PC-3 (cell line): ENCODE measurements at regions not wholly inside any gene's neighbourhood (a gene's known extent, or its start where the extent isn't known, plus 50 kb on each side); places are given as distances from the start of the nearest gene placed in this dataset.

Experiments
- CTCF ChIP-seq: fragments of 300-600 bp; sonication (generic); conservative IDR thresholded peaks from 2 replicates; pipeline ENCODE4 v1.5.1; 2017; ENCODE audit warnings: antibody characterized with exemption, low read depth, mild to moderate bottlenecking, low read length
- EZH2 ChIP-seq: fragments of 300-600 bp; sonication (generic); IDR thresholded peaks from one replicate; pipeline ENCODE4 v1.6.1; 2017; ENCODE audit warnings: antibody characterized with exemption, mild to moderate bottlenecking, low read length; ENCODE audit not compliant: unreplicated experiment
- EZH2phosphoT487 ChIP-seq: fragments of 300-600 bp; sonication (generic); IDR thresholded peaks from 2 replicates; pipeline ENCODE4 v1.6.1; 2018; ENCODE audit warnings: mild to moderate bottlenecking, antibody characterized with exemption, low read length, borderline replicate concordance

- TF ChIP-seq CTCF (no peak), EZH2phosphoT487 (no peak), EZH2 (no peak)
Measured at GRCh38 chr3:23662079-23662617, 143.6 kb upstream of the UBE2E1 start.
